Left ventricle myocardium superior (tissue), 1 donor: ENCODE measurements at regions not wholly inside any gene's neighbourhood (a gene's known extent, or its start where the extent isn't known, plus 50 kb on each side); places are given as distances from the start of the nearest gene placed in this dataset.

Experiments used
- ATAC-seq: fragments of 200-7000 bp; cut with Tn5 transposase; one replicate; pipeline ENCODE4 v1.9.1; 2020; ENCODE audit warnings: mild to moderate bottlenecking, moderate library complexity
- DNase-seq: peaks from one replicate; pipeline ENCODE4 v3.0.0-alpha.2; 2020
- intact Hi-C: fragments of 100-400 bp; cut with micrococcal nuclease; formaldehyde crosslinking; loops from one replicate; pipeline ENCODE4 v1.11.0; 2022
- donor health status: DM: no; HTN: yes; CAD: no; lungs with severe emphysema.

- intact Hi-C loops, result no loop called here
- DNase-seq, result no peak
- no peak for ATAC-seq
Observed at GRCh38 chr9:2341956-2342355, 279.6 kb upstream of the VLDLR start.

DNA sequence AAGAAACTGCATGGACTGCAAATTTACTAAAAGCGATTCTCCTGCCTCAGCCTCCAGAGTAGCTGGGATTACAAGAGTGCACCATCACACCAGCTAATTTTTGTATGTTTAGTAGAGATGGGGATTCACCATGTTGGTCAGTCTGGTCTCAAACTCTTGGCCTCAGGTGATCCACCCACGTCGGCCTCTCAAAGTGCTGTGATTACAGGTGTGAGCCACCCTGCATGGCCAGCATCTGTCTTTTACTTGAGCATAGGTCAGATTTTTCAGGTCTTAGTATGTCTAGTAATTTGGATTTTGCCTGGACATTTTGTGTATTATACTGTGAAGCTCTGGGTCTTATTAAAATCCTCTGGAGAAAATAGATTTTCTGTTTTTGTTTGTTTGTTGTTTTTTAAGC lies 277.8 kb upstream of the VLDLR start:
- DNase-seq (no peak), ATAC-seq (no peak)
- intact Hi-C loops, result no loop called here

GRCh38 chr9:2344436-2344835 lies 277.2 kb upstream of the VLDLR start:
- intact Hi-C loops, result no loop called here
- ATAC-seq (no peak), DNase-seq (no peak)

GRCh38 chr9:2345013-2345412 lies 276.6 kb upstream of the VLDLR start:
- intact Hi-C loops, result no loop called here
- DNase-seq (no peak), ATAC-seq (no peak)

- DNase-seq, result no peak
- intact Hi-C loops, result no loop called here
- ATAC-seq, result peak; percentile 78
Observed at GRCh38 chr9:2346277-2346913, 275.2 kb upstream of the VLDLR start.

DNA sequence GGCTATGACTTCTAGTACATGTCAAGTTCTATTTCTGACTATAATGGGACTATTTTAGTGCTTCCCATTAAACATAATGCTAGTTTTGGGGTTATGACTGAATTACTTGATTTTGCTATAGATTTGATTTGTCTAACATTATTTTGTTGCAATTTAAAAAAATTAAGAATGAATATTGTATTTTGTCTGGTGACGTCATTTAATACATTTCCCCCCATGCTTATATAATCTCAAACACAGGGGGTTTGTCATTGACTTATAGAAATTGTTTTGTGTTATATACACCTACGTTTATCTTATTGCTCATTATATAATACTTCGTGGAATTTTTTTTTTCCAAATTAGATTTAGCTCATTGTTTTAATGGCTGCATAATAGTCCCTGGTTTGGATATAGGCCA lies 270.3 kb upstream of the VLDLR start:
- intact Hi-C loops, result no loop called here
- DNase-seq (no peak), ATAC-seq (no peak)

GRCh38 chr9:2354216-2354615 lies 267.4 kb upstream of the VLDLR start:
- no peak for DNase-seq
- intact Hi-C loops, result no loop called here
- no peak for ATAC-seq

DNA sequence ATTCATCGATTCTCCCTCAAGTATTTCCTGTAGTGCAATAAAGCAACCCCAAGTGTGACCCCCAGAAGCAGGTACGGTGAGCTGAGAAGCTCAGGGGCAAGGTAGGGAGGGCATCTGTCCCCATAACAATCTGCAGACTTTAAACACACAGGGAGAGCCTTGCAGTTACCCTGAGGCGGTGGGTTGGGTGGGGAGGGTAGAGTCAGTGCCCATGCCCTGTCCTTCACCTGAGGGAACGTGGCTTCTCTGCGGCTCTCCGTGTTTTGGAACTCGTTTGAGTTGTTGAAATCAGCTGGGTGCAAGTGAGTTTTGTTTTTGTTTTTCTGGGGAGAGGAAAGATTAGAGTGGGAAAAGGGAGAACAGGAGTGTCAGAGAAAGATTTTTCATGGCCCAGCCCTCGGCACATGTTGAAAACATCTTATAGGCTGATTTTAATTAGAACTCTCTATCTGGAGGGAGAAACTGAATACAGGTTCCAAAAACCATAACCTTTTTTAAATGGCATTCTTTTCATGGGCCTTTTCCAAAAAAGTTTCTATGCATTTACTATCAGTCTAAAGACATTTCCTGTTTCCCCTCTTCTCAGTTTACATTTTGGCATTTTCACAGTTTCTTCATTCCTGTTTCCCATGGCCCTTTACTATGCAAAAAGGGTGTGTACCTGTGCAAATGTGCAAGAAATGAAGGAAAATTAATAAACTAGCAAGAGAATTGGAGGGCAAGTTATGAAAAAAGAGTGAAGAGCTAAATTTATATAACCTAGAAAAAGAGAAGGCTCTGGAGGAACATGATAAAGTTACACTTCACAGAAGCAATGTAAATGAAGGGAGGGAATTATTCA lies 266.5 kb upstream of the VLDLR start:
- intact Hi-C loops, result no loop called here
- ATAC-seq (no peak), DNase-seq (no peak)

DNA sequence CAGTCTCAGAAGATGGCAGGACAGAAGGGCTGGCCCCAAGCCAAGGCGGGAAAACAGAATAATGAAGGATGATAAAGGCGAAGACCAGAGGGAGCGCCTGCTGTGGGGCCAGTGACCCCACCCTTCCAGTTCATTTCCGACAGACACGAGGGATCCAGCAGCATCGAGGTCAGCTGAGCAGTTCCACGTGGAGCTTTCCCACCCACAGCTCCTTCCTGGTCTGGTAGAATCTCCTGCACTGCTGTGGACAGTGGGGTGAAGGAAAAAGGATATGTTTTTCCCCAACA lies 265.9 kb upstream of the VLDLR start:
- ATAC-seq (no peak), DNase-seq (no peak)
- intact Hi-C loops, result no loop called here

- DNase-seq (no peak), ATAC-seq (no peak)
- intact Hi-C loops, result no loop called here
Observed at GRCh38 chr9:2356041-2356790, 265.4 kb upstream of the VLDLR start.

DNA sequence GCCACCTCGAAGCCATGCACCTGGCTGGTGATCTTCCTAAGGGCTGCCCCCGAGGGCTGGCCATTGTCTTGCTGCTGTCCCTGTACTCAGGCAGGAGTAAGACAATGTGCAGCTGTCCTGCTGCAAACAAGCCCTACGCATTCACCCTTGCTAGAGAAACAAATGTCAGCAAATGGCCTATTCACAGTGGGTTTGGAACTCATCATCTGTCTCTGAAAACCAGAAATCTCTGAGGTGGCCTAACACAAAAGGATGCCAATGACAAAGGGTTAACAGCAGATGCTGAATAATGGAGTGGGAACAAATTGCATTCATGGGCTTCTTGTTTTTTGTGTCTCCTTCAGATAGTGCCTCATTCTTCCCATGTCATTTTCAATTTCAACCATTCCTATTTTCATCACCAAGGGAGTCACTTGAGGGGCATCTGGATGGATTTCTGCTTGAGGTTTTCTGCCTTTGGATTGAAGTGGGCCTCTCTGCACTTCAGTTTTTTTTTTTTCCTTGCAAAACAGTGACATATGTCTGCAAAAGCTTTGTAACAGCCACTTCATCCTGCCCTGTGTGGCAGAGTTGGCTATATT lies 261.6 kb upstream of the VLDLR start:
- ATAC-seq (no peak), DNase-seq (no peak)
- intact Hi-C loops, result no loop called here

DNA sequence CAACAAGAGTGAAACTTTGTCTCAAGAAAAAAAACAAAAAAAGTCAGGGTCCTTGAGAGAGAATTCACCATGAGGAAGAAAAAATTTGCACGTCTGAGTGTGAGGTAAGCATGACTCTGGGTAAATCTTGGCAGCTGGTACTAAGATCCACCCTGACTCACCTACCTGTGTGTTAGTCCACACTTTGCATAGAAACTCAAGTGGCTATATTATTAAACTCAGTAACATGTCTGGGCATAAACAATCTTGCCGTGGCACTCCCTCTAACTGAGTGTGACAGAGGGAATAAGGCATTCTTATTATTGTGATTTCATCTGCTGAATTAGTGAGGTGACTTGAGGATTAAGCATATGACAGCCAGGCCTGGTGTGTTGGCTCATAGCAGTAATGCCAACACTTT lies 259.4 kb upstream of the VLDLR start:
- DNase-seq, result no peak
- no peak for ATAC-seq
- intact Hi-C loops, result no loop called here

- ATAC-seq (no peak), DNase-seq (no peak)
- intact Hi-C loops, result no loop called here
Observed at GRCh38 chr9:2363138-2363745, 258.3 kb upstream of the VLDLR start.

- no peak for ATAC-seq
- DNase-seq, result no peak
- intact Hi-C loops, result no loop called here
Observed at GRCh38 chr9:2363781-2364180, 257.8 kb upstream of the VLDLR start.

DNA sequence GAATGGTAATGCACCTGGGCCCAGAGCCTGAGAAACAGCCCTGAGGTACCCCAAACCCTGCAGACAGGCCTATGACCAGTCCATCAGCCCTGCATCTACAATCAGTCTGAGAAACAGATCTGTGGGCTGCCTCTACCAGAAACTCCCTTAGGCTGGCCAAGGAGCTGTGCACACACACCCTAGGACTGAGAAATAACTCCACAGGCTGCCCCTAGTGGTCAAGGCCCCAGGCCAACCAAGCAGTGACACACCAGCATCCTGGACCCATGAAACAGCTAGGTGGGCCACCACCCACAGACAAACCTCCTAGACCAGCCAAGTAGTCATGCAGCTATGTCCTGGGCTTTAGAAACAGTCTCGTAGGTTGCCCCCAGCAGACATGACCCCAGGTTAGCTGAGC lies 253.6 kb upstream of the VLDLR start:
- DNase-seq, result no peak
- ATAC-seq, result no peak
- intact Hi-C loops, result no loop called here

- intact Hi-C loops, result no loop called here
Observed at GRCh38 chr9:2373648-2374047, 247.9 kb upstream of the VLDLR start.

GRCh38 chr9:2375114-2375513 lies 246.5 kb upstream of the VLDLR start:
- no peak for DNase-seq
- no peak for ATAC-seq

More at GRCh38 chr9:2373648-2374047, 247.9 kb upstream of the VLDLR start:
- ATAC-seq (no peak), DNase-seq (no peak)

DNA sequence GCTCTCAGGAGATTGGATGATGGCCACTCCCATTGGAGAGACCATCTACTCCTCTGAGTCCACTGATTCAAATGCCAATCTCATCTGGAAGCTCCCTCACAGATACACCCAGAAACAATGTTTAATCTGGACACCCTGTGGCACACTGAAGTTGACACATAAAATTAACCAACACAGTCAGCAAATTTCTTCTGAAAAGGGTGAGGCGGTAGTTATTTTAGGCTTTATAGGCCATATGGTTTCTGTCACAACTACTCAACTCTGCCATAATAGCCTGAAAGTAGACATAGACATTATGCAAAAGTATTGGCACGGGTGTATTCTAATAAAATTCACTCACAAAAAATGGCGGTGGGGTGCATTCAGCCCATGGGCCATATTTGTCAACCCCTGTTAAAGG lies 244.5 kb upstream of the VLDLR start:
- DNase-seq (no peak), ATAC-seq (no peak)
- intact Hi-C loops, result no loop called here

More at GRCh38 chr9:2375114-2375513, 246.5 kb upstream of the VLDLR start:
- intact Hi-C loops, result no loop called here

- ATAC-seq, result no peak
Observed at GRCh38 chr9:2377834-2378233, 243.8 kb upstream of the VLDLR start.

GRCh38 chr9:2378266-2378665 lies 243.3 kb upstream of the VLDLR start:
- DNase-seq (no peak), ATAC-seq (no peak)
- intact Hi-C loops, result no loop called here

More at GRCh38 chr9:2377834-2378233, 243.8 kb upstream of the VLDLR start:
- DNase-seq, result no peak
- intact Hi-C loops, result no loop called here
